GM12874 (cell line): ENCODE measurements at regions not wholly inside any gene's neighbourhood (a gene's known extent, or its start where the extent isn't known, plus 50 kb on each side); places are given as distances from the start of the nearest gene placed in this dataset.

Source experiments
- TF ChIP-seq, protein P1 (sequence below): IDR thresholded peaks from 2 replicates; pipeline ENCODE4 v1.5.1; 2011; ENCODE audit warnings: low read depth, mild to moderate bottlenecking, control low read depth, low read length, moderate library complexity; ENCODE audit not compliant: insufficient read depth

DNA sequence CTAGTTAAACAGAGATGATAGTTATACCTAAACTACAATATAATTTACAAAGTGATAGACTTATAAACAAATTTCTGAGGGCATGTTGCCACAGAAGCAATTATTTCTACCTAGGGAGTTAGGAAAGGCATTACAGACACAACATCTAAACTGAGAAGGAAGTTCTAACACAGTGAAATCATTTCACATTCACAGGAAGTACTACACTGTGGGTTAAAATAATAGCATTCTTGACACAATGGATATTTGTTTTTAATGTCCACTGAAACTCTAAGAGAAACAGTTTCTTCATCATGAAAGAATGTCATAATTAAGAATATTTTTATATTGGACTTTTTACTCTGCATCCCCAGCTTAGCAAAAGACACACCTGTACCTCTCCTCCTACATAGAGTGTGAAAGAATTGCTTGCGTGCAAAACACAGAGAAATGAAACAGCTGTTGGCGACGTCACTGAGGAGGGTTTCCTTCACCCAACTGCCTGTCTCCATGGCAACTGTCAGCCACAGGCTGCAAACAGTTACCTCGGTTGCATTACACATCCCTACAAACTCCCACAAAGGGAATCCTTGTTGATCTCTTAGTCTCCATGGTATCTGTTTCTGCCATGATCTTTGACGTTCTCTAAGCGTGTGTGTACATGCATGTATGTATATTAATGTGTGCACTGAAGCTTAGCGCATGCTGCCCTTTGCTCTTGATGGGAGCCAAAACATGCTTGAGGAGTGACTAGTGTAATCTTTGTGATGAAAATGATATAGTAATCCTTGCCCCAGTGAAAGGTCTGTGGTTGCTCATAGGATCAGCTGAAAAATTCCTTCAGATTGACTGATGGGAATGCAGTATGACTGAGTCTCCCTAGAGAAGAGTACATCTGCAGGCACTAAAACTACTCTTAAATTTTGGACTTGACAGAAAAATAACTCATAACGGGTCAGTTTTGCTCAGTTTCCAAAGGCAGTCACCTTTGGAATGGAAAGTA lies 168.5 kb downstream of the ACTL7B start:
- TF ChIP-seq, protein P1, sequence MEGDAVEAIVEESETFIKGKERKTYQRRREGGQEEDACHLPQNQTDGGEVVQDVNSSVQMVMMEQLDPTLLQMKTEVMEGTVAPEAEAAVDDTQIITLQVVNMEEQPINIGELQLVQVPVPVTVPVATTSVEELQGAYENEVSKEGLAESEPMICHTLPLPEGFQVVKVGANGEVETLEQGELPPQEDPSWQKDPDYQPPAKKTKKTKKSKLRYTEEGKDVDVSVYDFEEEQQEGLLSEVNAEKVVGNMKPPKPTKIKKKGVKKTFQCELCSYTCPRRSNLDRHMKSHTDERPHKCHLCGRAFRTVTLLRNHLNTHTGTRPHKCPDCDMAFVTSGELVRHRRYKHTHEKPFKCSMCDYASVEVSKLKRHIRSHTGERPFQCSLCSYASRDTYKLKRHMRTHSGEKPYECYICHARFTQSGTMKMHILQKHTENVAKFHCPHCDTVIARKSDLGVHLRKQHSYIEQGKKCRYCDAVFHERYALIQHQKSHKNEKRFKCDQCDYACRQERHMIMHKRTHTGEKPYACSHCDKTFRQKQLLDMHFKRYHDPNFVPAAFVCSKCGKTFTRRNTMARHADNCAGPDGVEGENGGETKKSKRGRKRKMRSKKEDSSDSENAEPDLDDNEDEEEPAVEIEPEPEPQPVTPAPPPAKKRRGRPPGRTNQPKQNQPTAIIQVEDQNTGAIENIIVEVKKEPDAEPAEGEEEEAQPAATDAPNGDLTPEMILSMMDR = no peak

DNA sequence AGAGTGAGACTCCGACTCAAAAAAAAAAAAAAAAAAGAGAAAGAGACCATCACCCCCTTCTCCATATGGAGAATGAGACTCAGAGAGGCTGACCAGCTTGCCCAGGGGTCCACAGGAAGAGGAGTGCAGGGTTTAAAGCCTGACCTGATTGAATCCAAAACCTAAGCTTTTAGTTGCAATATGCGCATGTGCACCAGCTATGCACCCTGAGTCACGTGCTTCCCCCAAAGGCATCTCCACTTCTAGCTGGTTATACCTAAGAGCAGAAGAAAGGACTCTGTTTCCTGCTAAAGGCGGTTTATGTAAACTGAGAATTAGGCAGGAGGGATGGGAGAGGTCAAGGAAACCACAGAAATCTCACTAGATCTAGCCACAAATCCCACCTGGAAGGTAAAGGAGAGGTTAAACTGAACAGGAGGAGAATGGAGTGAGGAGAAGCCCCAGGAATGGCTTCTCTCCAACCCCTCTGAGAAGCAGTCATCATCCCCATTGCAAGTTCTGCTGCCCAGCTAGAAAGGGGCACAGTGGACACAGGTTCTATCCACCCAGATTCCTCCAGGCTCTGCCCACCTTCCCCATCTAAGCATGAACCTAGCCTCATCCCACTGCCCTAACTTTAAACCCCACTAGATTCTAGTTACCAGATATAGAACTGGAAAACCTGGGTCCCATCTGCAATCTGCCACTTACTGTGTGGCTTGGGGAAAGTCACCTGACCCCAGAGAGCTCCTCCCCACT lies 171.3 kb downstream of the ACTL7B start:
- TF ChIP-seq, protein P1 = no peak

DNA sequence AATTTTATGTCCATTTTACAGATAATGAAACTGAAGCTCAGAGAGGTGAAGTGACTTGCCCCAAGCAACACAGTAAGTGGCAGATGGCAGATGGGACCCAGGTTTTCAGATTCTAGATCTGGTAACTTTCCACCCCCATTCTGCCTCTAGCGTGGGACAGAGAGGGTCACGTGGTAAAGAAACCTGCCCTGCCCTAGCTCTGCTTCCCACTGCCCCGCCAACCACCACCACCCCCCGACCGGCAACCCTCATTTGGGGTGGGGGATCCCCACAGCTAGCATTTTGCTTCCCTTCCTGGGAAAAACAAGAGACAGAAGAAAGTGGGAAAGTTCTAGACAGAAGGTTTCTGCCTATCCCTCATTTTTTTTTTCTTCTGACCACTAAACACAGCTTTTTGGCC lies 172.5 kb downstream of the ACTL7B start:
- TF ChIP-seq, protein P1 = no peak

DNA sequence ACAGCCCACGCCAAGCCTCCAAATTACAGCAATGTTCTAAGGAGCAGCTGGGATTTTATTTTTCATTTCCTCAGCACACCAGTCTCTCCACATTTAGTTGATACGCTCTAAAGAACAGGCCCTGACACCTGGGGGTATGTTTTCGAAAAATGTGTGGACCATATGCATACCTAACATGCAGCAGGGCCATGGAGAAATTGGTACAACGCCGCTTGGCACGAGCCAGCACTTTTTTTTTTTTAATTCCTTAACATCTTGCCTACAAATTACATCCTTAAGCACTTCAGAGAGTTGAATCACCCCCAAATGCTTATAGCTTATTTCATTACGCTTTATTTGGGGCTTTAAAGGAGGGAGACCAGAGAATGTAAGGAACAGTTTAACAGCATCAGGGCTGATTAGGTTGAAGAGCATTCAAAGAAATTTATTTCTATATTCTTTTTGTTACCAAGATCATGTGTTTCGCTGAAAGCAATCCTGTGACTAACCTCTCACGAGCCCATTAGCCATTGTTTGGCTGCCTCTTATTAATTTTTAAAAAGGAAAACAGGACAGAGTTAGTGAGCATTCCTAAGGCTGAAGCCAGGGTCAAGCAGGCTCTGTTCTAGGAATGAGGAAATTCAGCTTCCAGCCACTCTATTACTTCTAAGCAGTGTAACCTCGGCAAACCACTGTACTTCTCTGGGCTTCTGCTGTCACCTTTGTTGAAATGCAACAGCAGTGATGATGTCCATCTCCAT lies 173.8 kb downstream of the ACTL7B start:
- TF ChIP-seq, protein P1 = no peak

DNA sequence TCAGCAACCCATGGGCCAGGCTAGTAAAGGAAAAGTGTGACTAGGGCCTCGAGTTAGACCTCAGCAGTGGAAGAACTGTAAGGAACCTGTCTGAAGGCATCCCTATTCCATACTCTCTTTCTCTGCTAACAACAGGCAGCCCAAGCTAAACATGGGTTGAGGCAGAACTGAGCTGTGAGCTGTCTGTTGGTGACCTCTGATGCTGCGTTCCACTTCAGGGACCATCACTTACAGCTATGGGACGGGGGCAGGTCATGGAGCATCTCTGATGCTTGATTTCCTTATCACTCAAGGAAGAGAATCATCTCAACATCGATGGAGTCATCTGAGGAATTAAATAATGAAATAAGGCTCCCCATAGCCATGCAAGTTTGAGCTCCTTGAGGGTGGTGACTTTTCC lies 174.8 kb downstream of the ACTL7B start:
- TF ChIP-seq, protein P1 = no peak

DNA sequence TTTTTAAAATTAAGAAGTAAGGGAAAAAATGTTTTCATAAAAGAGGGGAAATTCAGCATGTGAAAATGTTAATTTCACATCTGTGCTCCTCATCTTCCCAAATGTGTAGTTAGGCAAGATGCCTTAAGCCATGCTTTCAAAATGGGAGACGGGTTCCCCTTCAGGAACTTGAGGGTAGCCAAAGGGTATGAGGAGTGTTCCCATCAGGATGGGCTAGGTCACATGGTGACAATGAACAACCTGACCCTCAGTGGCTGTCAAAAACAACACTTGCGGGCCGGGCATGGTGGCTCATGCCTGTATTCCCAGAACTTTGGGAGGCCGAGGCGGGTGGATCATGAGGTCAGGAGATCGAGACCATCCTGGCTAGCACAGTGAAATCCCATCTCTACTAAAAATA lies 178.0 kb downstream of the ACTL7B start:
- TF ChIP-seq, protein P1 = no peak

DNA sequence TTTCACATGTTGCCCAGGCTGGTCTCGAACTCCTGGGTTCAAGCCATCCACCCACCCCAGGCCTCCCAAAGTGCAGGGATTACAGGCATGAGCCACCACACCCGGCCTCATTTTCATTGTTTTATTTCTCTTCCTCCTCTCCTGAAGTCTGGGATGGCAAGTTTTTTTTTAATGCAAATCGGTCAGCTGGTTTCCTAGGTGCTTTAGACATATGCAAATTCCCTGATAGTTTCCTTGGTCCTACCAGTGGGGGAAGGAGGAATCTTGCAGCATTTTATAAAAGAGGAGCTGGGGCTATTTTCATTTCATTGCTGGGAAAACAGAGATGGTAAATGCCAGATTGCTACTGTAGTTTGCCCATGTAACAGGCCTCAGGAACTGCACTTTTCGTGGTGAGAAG lies 179.4 kb downstream of the ACTL7B start:
- TF ChIP-seq, protein P1 = no peak
